Tibial nerve (tissue), 4 donors: ENCODE measurements at regions not wholly inside any gene's neighbourhood (a gene's known extent, or its start where the extent isn't known, plus 50 kb on each side); places are given as distances from the start of the nearest gene placed in this dataset.

Source experiments
- DNase-seq, 2 donors: peaks; one replicate each; pipeline ENCODE4 v3.0.0-alpha.2; 2019; ENCODE audit warnings: low spot score in 2 of 2
- H3K27ac ChIP-seq, 4 donors: fragments of 200-600 bp; sonication (generic) in 3 of 4; one replicate each; pipeline ENCODE4 v1.5.1; 2017 to 2019; ENCODE audit warnings: mild to moderate bottlenecking in 1 of 4
- H3K27me3 ChIP-seq, 2 donors: fragments of 200-600 bp; sonication (generic) in 1 of 2; one replicate each; pipeline versions ENCODE4 v1.5.1 to v1.6.0; 2017 to 2019
- H3K36me3 ChIP-seq, 3 donors: fragments of 200-600 bp; sonication (generic); one replicate each; pipeline ENCODE4 v1.5.1; 2018 to 2019
- H3K4me1 ChIP-seq, 4 donors: fragments of 200-600 bp; sonication (generic) in 3 of 4; one replicate each; pipeline ENCODE4 v1.5.1; 2017 to 2019
- H3K4me3 ChIP-seq, 4 donors: fragments of 200-600 bp; sonication (generic) in 3 of 4; one replicate each; pipeline ENCODE4 v1.5.1; 2017 to 2019; ENCODE audit warnings: mild to moderate bottlenecking in 1 of 4, moderate library complexity in 1 of 4
- H3K9me3 ChIP-seq, 4 donors: fragments of 200-600 bp; sonication (generic) in 3 of 4; one replicate each; pipeline ENCODE4 v1.5.1; 2017 to 2019
- CTCF ChIP-seq, 5 experiments: fragments of 200-600 bp in 3 of 5; fragments of 450-650 bp in 2 of 5; sonication (generic) in 3 of 5; IDR thresholded peaks; one replicate each; pipeline ENCODE4 v1.5.1; 2016 to 2019; ENCODE audit warnings: antibody characterized with exemption in 5 of 5, mild to moderate bottlenecking in 3 of 5, moderate library complexity in 2 of 5
- EP300 ChIP-seq, 2 donors: sonication (generic); formaldehyde crosslinking; IDR thresholded peaks; one replicate each; pipeline ENCODE4 v1.6.1; 2017; ENCODE audit warnings: antibody characterized with exemption in 2 of 2, mild to moderate bottlenecking in 1 of 2
- POLR2A ChIP-seq, 2 donors: fragments of 450-650 bp; IDR thresholded peaks; one replicate each; pipeline ENCODE4 v1.6.1; 2017; ENCODE audit warnings: antibody characterized with exemption in 2 of 2, mild to moderate bottlenecking in 2 of 2, moderate library complexity in 2 of 2
- WGBS, 2 donors: methylation state at CpG; one replicate each; pipeline ENCODE4 v1.1.5; 2018; 5-methylcytosine and 5-hydroxymethylcytosine counted together

GRCh38 chr6:19502301-19502700 is 334.9 kb upstream of the ID4 start:
- Histone ChIP-seq H3K27ac (no peak overlapping the region), H3K4me3 (no peak overlapping the region), H3K27me3 (no peaks in the 10 kb centered on the region), H3K36me3 (no peaks in the 10 kb centered on the region), H3K4me1 (no peaks in the 10 kb centered on the region), H3K9me3 (peaks cover 0 to 34% (median 12%) of the 10 kb centered on the region in 4 donors)
- no peak for TF ChIP-seq POLR2A (IDR thresholded peaks at IDR 0.05)
- peak in 1 of 2 donors; percentile 52 for TF ChIP-seq EP300 (IDR thresholded peaks at IDR 0.05)
- DNase-seq: no peak
- 39 to 40% methylated on average over 2 of the region's 2 CpGs for WGBS, 2 donors

- no peak for TF ChIP-seq POLR2A (IDR thresholded peaks at IDR 0.05)
- TF ChIP-seq CTCF (IDR thresholded peaks at IDR 0.05): no peak
- no peak for TF ChIP-seq EP300 (IDR thresholded peaks at IDR 0.05)
- no peaks in the 10 kb centered on the region for H3K36me3 ChIP-seq
- H3K4me3 ChIP-seq: no peak overlapping the region
- H3K9me3 ChIP-seq: peaks cover 0 to 45% (median 3%) of the 10 kb centered on the region in 4 donors
- H3K27ac ChIP-seq: no peak overlapping the region
- DNase-seq: no peak
- H3K27me3 ChIP-seq: no peaks in the 10 kb centered on the region
- H3K4me1 ChIP-seq: no peaks in the 10 kb centered on the region
- WGBS, 2 donors: 89 to 92% methylated on average over 4 of the region's 4 CpGs
Measured at GRCh38 chr6:19515939-19516338, 321.2 kb upstream of the ID4 start.

GRCh38 chr6:19519941-19520340 is 317.2 kb upstream of the ID4 start:
- Histone ChIP-seq H3K9me3 (peaks cover 0 to 17% (median under 1%) of the 10 kb centered on the region in 4 donors), H3K4me3 (no peak overlapping the region), H3K27me3 (no peaks in the 10 kb centered on the region), H3K36me3 (no peaks in the 10 kb centered on the region), H3K27ac (no peak overlapping the region), H3K4me1 (no peaks in the 10 kb centered on the region)
- no peak for DNase-seq
- WGBS, 2 donors: 42 to 67% methylated on average over 2 of the region's 2 CpGs
- TF ChIP-seq POLR2A (IDR thresholded peaks at IDR 0.05) (no peak), EP300 (IDR thresholded peaks at IDR 0.05) (no peak), CTCF (IDR thresholded peaks at IDR 0.05) (no peak)

- no peak overlapping the region for H3K27ac ChIP-seq
- TF ChIP-seq CTCF (IDR thresholded peaks at IDR 0.05) (no peak), POLR2A (IDR thresholded peaks at IDR 0.05) (no peak), EP300 (IDR thresholded peaks at IDR 0.05) (no peak)
- no peaks in the 10 kb centered on the region for H3K9me3 ChIP-seq
- H3K4me1 ChIP-seq: no peaks in the 10 kb centered on the region
- no peak for DNase-seq
- WGBS, 2 donors: 76 to 84% methylated on average over 2 of the region's 2 CpGs
- no peaks in the 10 kb centered on the region for H3K36me3 ChIP-seq
- H3K4me3 ChIP-seq: no peak overlapping the region
- no peaks in the 10 kb centered on the region for H3K27me3 ChIP-seq
Measured at GRCh38 chr6:19524366-19525186, 312.6 kb upstream of the ID4 start.

- Histone ChIP-seq H3K4me3 (no peak overlapping the region), H3K9me3 (no peaks in the 10 kb centered on the region), H3K4me1 (no peaks in the 10 kb centered on the region), H3K36me3 (no peaks in the 10 kb centered on the region), H3K27ac (no peak overlapping the region), H3K27me3 (no peaks in the 10 kb centered on the region)
- DNase-seq: no peak
- WGBS, 2 donors: 51 to 71% methylated on average over 3 of the region's 3 CpGs
- TF ChIP-seq CTCF (IDR thresholded peaks at IDR 0.05): no peak
- no peak for TF ChIP-seq EP300 (IDR thresholded peaks at IDR 0.05)
- no peak for TF ChIP-seq POLR2A (IDR thresholded peaks at IDR 0.05)
Measured at GRCh38 chr6:19525673-19526072, 311.5 kb upstream of the ID4 start.
